Stimulated activated CD4-positive, alpha-beta T cell treated with anti-CD3 and anti-CD28 coated beads, Interleukin-15, amount 100 ng/mL, for 48 hours (primary cell): ENCODE measurements at regions not wholly inside any gene's neighbourhood (a gene's known extent, or its start where the extent isn't known, plus 50 kb on each side); places are given as distances from the start of the nearest gene placed in this dataset.
"Not testable (repeated sequence)": the region's sequence is repeated elsewhere in the genome, so short reads cannot be mapped to it uniquely, and the experiment has no call there.

Source experiments
- DNase-seq, 2 donors: peaks; one replicate each; pipeline ENCODE4 v3.0.0-alpha.2; 2020; ENCODE audit warnings: low read depth in 2 of 2

- DNase-seq: no peak
Measured at GRCh38 chr3:82177774-82178173, 416.3 kb upstream of the GBE1 start.

DNA sequence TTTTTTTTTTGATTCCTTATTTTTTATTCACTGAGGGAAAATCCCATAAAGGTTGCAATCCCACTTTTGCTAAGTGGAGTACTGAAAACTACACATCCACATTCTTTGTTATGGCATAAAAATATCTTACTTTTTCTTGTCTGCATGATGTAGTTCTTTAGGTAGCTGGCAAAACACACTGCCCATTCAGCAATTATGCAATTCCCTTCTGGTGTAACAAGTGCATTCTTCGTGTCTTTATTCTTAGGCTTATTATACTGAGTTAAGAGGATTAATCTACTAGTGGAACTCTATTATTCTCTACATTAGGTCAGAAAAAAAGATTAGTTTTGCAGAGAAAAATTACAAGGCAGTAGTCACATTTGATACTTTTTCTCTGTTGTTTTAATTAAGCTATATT, 403.8 kb upstream of the GBE1 start:
- DNase-seq: no peak

GRCh38 chr3:82163907-82164520, 402.6 kb upstream of the GBE1 start:
- DNase-seq: no peak

DNA sequence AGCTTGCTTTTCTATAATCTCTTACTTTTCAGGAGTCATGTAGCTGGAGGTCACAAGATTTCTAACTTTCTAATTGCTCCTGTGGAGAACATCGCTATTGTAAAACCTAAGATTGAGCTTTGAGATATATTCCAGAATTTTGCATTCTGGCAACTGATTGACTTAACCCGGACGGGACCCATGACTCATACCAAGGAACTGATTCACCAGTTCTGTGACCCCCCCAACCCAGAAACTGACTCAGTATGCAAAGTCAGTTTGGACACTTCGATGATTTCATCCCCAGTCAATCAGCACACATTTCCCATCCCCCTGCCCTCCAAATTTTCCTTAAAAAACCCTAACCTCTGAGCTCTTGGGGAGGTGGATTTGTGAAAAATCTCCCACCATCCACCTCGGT, 396.5 kb upstream of the GBE1 start:
- no peak for DNase-seq

DNA sequence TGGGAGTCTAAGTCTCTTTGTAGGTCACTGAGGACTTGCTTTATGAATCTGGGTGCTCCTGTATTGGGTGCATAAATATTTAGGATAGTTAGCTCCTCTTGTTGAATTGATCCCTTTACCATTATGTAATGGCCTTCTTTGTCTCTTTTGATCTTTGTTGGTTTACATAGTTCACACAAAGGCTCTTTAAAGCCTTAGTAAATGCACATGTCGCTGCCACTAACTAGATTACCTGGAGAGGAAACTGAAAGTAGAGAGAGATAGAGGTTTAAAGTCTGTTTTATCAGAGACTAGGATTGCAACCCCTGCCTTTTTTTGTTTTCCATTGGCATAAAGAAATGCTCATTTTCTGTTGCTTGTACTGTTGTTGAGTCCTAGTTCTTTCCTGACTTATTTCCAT, 392.4 kb upstream of the GBE1 start:
- DNase-seq: not testable (repeated sequence)

DNA sequence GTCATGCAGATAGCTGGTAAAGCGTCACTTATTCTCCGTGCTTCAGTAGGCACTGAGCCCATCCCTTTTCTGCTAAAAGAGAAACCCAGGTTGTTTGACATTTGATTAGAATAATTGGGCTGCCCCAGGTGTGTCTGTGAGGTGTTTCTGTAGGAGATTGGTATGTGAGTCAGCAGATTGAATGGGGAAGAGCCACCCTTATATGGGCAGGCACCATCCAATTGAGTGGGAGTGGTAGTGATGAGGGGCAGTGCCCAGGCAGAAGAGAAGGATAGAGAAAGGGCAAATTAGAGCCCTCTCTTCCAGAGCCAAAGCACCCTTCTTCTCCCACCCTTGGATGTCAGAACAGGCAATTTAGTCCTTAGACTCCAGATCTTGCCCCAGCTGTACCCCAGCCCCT, 384.3 kb upstream of the GBE1 start:
- DNase-seq: no peak

DNA sequence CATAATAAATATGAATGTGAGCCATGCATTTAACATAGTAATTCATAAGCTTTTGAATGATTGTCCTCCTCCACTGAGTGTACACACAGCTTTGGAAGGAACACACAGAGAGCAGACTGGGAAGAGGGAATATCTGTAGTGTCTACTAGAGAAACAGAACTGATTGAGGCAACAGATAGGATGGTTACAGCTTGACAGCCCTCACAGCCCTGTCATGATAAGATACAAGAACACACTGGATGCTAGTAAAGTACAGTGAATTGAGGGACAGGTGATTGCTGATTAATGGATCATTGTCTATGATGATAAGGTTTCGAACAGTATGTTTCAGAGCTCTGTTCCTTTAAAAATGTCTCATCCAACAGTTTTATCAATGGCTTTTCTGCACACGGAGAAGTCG, 383.4 kb upstream of the GBE1 start:
- DNase-seq: no peak

GRCh38 chr3:82143661-82144412, 382.4 kb upstream of the GBE1 start:
- no peak for DNase-seq

- no peak for DNase-seq
Measured at GRCh38 chr3:82141592-82141991, 380.1 kb upstream of the GBE1 start.

DNA sequence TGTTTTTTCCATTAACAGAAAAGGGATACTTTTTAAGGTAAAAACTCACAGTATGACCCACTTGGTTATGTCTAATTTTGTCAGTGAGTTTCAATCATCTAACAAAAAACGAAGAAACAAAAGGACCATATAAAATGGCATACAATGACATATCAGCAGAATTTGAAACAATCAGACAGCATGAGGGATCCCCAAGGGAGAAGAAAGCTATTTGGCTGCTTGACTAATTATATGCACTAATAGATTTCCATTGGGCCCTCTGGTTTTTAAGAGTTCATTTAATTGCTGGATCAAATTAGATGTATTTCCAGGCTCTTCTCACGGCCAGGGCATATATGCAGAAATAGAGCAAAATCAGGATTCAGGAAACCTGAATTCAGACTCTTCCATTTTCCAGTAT, 376.4 kb upstream of the GBE1 start:
- no peak for DNase-seq

GRCh38 chr3:82137050-82137449, 375.6 kb upstream of the GBE1 start:
- no peak for DNase-seq

DNA sequence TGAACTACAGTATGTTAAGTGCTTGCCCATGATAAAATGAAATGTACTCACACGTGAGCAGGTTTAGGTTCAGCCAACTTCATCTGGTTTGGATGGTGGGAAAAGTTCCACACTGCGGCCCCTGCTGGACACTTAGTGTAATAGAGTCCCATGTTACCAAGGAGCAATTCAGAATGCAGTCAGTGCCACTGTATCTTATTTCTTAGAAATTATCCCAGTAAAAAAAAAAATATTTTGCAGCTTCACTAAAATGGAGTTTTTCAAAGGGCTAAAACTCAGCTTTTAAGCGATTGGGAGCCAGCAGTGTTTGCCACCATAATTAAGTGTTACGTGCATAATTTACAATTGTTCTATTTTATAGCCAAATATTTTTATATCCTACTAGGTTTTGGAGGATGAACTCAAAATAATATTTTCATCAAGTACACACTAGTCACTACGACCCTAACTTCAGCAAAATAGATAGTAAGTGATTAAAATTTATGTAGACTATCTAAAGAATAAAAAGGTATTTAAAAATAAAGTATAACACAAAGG, 371.7 kb upstream of the GBE1 start:
- DNase-seq: peak in 1 of 2 donors; percentile 4

DNA sequence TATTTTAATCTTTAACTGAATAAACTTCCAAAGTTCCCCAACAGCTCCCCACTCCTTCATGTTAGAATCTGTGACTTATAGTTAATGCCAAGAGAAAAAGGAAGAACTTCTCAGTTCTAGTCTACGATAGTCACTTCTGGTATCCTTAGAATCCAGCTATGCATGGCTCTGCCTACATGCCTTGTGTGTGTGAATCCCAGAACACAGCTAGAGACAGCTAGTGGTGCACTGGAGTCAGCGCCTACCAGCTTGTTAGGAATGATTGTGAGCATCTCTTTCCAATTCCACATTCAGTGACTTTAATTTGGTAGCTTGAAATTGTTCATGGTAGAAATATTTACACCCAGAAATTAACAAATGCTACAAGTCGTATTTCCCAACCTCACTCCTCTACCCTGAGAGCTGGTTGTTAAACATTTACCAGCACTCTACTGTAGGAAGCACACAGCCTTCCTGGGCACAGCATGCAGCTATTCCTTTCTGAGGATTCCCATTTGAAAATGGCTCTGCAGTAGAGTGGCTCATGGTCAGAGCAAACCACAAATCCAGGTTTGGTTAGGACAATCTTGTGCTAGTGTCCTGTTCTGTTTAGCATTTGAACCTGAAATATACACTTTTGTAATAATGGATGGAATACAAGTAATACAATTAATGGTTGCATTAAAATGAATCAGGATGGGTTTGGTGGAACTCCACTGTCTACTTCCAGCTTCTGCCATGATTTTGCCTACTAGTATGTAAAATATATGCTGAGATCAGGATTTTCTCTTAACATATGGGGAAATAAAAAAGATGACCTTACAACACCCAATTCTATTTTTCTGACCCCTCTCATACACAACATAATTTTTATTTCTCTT, 371.0 kb upstream of the GBE1 start:
- no peak for DNase-seq

DNA sequence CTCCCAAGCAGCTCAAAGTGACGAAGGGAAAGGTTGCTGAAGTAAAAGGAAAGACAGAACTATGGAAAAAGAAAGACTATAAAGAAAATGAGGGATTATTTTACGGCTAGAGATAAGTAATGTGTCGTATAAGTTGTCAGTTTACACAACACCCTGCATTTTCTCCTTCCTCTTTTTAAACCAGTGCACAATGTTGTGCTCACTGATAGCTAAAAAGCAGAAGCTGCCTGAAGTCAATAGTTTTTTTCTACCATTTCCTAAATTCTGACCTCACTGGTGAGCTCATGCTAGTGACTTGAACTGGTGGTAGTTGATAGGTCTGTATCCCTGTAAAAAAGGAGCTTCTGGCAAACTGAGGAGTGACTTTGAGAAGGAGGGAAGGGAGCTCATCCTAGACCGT, 368.6 kb upstream of the GBE1 start:
- no peak for DNase-seq

DNA sequence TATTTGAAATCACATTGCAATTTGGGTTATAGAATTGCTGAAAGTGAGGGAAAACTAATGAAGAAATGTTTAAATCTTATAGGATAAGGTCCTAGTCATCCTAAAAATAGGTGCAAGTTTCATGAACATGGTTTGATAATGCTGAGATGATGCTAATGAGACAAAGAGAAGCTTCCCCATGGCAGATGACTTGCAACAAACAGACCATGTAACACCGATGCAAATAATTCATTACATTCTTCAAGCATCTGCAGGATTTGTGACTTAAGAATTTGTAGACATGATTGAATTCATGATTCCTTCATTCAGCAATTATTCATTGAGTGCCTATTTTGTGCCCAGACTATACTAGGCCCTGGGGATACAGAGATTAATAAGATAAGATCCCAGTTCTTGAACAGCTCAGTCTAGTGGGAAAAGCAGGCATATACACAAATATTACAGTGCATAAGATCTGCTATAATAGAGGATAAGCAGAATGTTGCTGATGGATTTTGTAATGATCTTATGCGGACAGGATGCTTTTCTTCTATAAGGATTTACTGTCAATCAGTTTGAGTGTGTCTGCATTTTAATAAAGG, 367.9 kb upstream of the GBE1 start:
- DNase-seq: no peak

DNA sequence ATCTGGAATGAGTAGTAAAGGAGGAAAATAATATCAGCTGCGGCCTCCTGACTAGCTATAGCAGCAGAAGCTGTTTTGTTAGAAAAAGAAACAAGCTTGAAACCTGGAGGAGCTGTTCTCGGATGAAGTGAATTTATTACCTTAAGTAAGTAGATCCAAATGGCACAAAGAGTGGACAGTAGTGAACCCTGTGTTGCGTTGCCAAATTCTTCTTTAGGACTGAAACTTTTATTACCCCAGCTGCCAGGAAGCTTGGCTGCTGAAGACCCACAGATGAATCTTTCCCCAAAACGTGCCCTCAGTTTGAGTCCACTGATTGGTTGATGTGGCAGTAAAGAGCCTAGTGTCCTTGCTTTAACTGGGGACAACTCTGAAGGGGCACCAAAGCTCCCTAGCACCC, 366.8 kb upstream of the GBE1 start:
- no peak for DNase-seq

- DNase-seq: no peak
Measured at GRCh38 chr3:82122554-82123345, 361.3 kb upstream of the GBE1 start.

DNA sequence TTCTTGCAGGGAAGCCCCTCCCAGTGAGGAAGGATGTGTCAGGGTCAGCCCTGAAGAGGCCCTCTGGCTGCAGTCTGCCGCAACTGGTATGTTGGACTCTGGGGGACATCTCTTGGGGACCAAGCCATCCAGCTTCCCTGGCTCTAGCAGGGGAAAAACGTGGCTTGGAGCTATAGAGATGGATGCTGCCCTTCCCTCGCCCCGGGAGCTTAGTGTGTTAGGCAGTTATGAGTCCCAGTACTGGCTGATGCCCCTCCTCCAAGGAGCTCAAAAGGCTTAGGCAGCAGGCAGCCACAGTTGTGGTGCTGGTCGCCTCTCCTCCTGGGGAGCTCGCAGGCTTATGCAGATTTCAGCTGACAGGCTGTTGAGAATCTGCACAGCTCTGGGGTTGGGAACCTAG, 353.1 kb upstream of the GBE1 start:
- DNase-seq: no peak

DNA sequence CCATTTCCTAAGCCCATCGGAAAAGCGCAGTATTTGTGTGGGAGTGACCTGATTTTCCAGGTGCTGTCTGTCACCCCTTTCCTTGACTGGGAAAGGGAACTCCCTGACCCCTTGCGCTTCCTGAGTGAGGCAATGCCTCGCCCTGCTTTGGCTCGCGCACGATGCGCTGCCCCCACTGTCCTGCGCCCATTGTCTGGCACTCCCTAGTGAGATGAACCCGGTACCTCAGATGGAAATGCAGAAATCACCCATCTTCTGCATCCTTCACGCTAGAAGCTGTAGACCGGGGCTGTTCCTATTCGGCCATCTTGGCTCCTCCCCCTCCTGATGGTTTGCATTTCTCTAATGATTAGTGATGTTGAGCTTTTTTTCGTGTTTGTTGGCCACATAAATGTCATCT, 349.3 kb upstream of the GBE1 start:
- not testable (repeated sequence) for DNase-seq

DNA sequence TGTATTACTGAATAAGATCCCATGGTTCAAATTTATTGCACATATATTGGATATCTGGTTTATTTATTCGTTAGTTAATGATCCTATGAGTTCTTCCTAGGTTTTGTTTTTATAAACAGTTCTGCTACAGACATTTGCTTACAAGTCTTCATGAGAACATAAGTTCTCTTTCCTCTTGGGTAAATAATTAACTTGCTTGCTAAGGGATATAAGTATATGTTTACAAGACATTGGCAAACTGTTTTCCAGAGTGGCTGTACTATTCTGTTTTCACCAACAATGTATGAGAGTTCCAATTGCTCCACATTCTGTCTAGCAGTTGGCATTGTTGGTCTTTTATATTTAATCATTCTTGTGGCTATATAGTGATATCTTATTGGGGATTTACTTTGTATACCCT, 341.8 kb upstream of the GBE1 start:
- DNase-seq: no peak

DNA sequence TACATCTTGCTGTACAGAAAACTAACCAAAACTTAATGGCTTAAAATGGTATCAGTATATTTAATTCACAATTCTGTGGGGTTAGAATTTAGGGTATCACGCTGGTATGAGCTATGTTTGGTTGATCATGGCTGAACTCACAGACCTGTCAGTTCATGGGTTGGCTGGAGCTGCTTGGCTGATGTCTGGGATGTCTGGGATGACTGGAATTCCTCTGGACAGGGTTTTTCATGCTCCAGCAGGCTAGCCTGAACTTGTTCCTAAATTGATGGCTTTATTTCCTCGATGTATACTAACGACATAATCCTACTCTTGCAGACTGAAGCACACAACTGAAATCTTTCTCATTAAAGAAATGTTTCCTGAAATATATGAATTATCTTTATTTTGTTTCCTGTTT, 338.9 kb upstream of the GBE1 start:
- DNase-seq: no peak
